Loucy (cell line): ENCODE measurements at regions not wholly inside any gene's neighbourhood (a gene's known extent, or its start where the extent isn't known, plus 50 kb on each side); places are given as distances from the start of the nearest gene placed in this dataset.

ENCODE experiments used
- H2AFZ ChIP-seq: fragments of 200-600 bp; sonication (generic); 2 replicates; pipeline ENCODE4 v1.6.0; 2016; ENCODE audit warnings: antibody characterized with exemption, mild to moderate bottlenecking, low read length, moderate library complexity
- H3F3A ChIP-seq: fragments of 200-600 bp; 2 replicates; pipeline ENCODE4 v1.6.0; 2016; ENCODE audit warnings: antibody characterized with exemption, low read depth, mild to moderate bottlenecking
- H3K27me3 ChIP-seq: fragments of 200-600 bp; sonication (generic); 2 replicates; pipeline ENCODE4 v1.6.1; 2014; ENCODE audit warnings: low read length, mild to moderate bottlenecking; ENCODE audit not compliant: insufficient read depth, poor library complexity, severe bottlenecking
- H3K36me3 ChIP-seq: fragments of 200-600 bp; sonication (generic); 2 replicates; pipeline ENCODE4 v1.6.1; 2016; ENCODE audit warnings: low read length; ENCODE audit not compliant: insufficient read depth
- H3K4me1 ChIP-seq: fragments of 200-600 bp; sonication (generic); 2 replicates; pipeline ENCODE4 v1.5.1; 2014; ENCODE audit warnings: low read length, mild to moderate bottlenecking; ENCODE audit not compliant: insufficient read depth, poor library complexity, severe bottlenecking
- H3K4me2 ChIP-seq: fragments of 200-600 bp; sonication (generic); 2 replicates; pipeline ENCODE4 v1.6.0; 2014; ENCODE audit warnings: antibody characterized with exemption, low read length, low read depth, mild to moderate bottlenecking; ENCODE audit not compliant: poor library complexity, severe bottlenecking
- H3K4me3 ChIP-seq: fragments of 200-600 bp; sonication (generic); 2 replicates; pipeline ENCODE4 v1.5.1; 2014; ENCODE audit warnings: low read length, mild to moderate bottlenecking, mixed read lengths; ENCODE audit not compliant: poor library complexity, severe bottlenecking
- H3K79me2 ChIP-seq: fragments of 200-600 bp; sonication (generic); 2 replicates; pipeline ENCODE4 v1.6.1; 2014; ENCODE audit warnings: low read length; ENCODE audit not compliant: insufficient read depth
- H3K9ac ChIP-seq: fragments of 200-600 bp; sonication (generic); 2 replicates; pipeline ENCODE4 v1.6.0; 2014; ENCODE audit warnings: mild to moderate bottlenecking, low read depth, low read length, moderate library complexity; ENCODE audit not compliant: poor library complexity, severe bottlenecking
- H3K9me2 ChIP-seq: fragments of 200-600 bp; sonication (generic); replicated peaks from 2 replicates; pipeline ENCODE4 v1.6.1; 2016; ENCODE audit warnings: low read depth, low read length, mixed read lengths
- H3K9me3 ChIP-seq: fragments of 200-600 bp; sonication (generic); 2 replicates; pipeline ENCODE4 v1.6.1; 2014; ENCODE audit warnings: mild to moderate bottlenecking, antibody characterized with exemption, low read length, low read depth; ENCODE audit not compliant: insufficient read depth
- H4K20me1 ChIP-seq: fragments of 200-600 bp; sonication (generic); 2 replicates; pipeline ENCODE4 v1.6.0; 2014; ENCODE audit warnings: antibody characterized with exemption, low read length, mild to moderate bottlenecking; ENCODE audit not compliant: insufficient read depth, poor library complexity, severe bottlenecking
- CTCF ChIP-seq: fragments of 200-600 bp; sonication (generic); conservative IDR thresholded peaks from 2 replicates; pipeline ENCODE4 v1.5.1; 2014; ENCODE audit warnings: mild to moderate bottlenecking, antibody characterized with exemption, low read length
- EZH2phosphoT487 ChIP-seq: fragments of 200-600 bp; IDR thresholded peaks from 2 replicates; pipeline ENCODE4 v1.6.1; 2018; ENCODE audit warnings: antibody characterized with exemption, mild to moderate bottlenecking, moderate library complexity, borderline replicate concordance

DNA sequence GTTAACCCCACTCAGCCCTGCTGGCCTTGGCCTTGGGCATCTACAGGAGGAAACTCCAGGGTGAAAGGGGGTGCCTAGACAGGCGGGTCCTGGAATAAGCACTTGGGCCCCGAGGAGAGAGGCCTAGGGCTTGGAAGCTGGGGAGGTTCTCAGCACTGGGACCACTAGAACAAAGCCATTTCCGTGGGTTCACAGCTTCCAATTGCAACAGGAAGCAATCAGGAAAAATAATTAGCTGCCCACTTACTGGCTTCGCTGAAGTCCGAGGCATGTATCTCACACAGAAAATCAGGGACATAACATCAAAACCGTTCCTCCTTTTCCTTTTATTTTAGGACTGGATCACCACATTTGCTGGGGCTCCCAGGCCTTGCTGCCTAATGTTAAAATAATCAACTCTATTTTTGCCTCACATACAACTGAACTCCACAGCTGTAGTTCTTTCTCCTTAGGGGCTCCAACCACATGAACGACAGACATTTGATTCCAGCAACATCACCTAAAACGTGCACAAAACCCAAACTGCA, 161.1 kb upstream of the GRK3 start:
- H3K9me2 ChIP-seq: no peaks in the 10 kb centered on the region
- peaks cover under 1% of the 10 kb centered on the region; the same call in 1 of the 2 replicates for H3F3A ChIP-seq
- H3K79me2 ChIP-seq: peaks cover 80% of the 10 kb centered on the region
- TF ChIP-seq EZH2phosphoT487 (no peak), CTCF (no peak)
- peak overlapping the region; percentile 94 for H3K4me2 ChIP-seq
- H3K4me3 ChIP-seq: peak overlapping the region; percentile 91
- no peaks in the 10 kb centered on the region for H3K36me3 ChIP-seq
- peaks cover 44% of the 10 kb centered on the region for H3K4me1 ChIP-seq
- H4K20me1 ChIP-seq: peaks cover 32% of the 10 kb centered on the region
- H3K9me3 ChIP-seq: no peaks in the 10 kb centered on the region
- peak overlapping the region; percentile 18; the same call in 1 of the 2 replicates for H2AFZ ChIP-seq
- H3K9ac ChIP-seq: peak overlapping the region; percentile 80
- no peaks in the 10 kb centered on the region for H3K27me3 ChIP-seq

- H2AFZ ChIP-seq: peak overlapping the region; percentile 18; the same call in 1 of the 2 replicates
- no peaks in the 10 kb centered on the region for H3F3A ChIP-seq
- no peaks in the 10 kb centered on the region for H3K36me3 ChIP-seq
- no peaks in the 10 kb centered on the region for H3K9me3 ChIP-seq
- H3K4me3 ChIP-seq: peak overlapping the region; percentile 91
- H4K20me1 ChIP-seq: peaks cover 28% of the 10 kb centered on the region
- peak overlapping the region; percentile 94 for H3K4me2 ChIP-seq
- no peaks in the 10 kb centered on the region for H3K9me2 ChIP-seq
- peaks cover 43% of the 10 kb centered on the region for H3K4me1 ChIP-seq
- TF ChIP-seq EZH2phosphoT487: no peak
- peak; percentile 25; the same call in 1 of the 2 replicates for TF ChIP-seq CTCF
- peak overlapping the region; percentile 80 for H3K9ac ChIP-seq
- H3K27me3 ChIP-seq: no peaks in the 10 kb centered on the region
- peaks cover 75% of the 10 kb centered on the region for H3K79me2 ChIP-seq
These were observed 160.5 kb upstream of the GRK3 start for GRCh38 chr22:25403811-25404471.

DNA sequence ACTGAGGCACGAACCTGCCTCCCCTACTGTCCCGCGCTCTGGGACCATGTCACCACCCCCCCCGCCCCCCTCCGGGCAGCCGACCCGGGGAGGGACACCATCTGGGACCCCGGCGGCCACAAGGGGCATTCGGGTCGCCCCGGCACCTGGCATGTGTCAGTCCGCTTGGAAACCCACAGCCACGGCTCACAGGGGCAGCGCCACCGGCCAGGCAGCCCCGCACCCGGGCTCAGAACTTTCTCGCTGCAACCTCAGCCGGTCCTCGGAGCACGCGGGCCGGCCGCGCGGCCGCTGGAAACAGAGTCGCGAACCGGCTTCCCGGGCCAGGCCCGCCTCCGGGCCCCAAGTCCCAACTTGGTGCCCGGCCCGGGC, 159.9 kb upstream of the GRK3 start:
- Histone ChIP-seq H3K4me3 (peak overlapping the region; percentile 91), H3K79me2 (peaks cover 69% of the 10 kb centered on the region)

More for the DNA sequence above, 159.9 kb upstream of the GRK3 start:
- TF ChIP-seq CTCF: no peak; the same call in 1 of the 2 replicates
- TF ChIP-seq EZH2phosphoT487: no peak
- Histone ChIP-seq H3K9me3 (no peaks in the 10 kb centered on the region), H2AFZ (no peak overlapping the region), H3K4me1 (peaks cover 40% of the 10 kb centered on the region), H3K27me3 (no peaks in the 10 kb centered on the region), H3F3A (no peaks in the 10 kb centered on the region), H4K20me1 (peaks cover 28% of the 10 kb centered on the region), H3K4me2 (peak overlapping the region; percentile 94), H3K9me2 (no peaks in the 10 kb centered on the region), H3K36me3 (no peaks in the 10 kb centered on the region), H3K9ac (peak overlapping the region; percentile 80)
